KMS-11 (cell line): ENCODE measurements at regions not wholly inside any gene's neighbourhood (a gene's known extent, or its start where the extent isn't known, plus 50 kb on each side); places are given as distances from the start of the nearest gene placed in this dataset.

ENCODE experiments used
- H2AFZ ChIP-seq: fragments of 200-600 bp; sonication (generic); 2 replicates; pipeline ENCODE4 v1.6.1; 2016; ENCODE audit warnings: antibody characterized with exemption, mixed run types, low read depth
- H3K27ac ChIP-seq: fragments of 200-600 bp; sonication (generic); 2 replicates; pipeline ENCODE4 v1.6.1; 2016; ENCODE audit warnings: mild to moderate bottlenecking, mixed run types
- H3K27me3 ChIP-seq: fragments of 200-600 bp; sonication (generic); 2 replicates; pipeline ENCODE4 v1.6.1; 2017; ENCODE audit warnings: mild to moderate bottlenecking, low read depth, mixed run types, moderate library complexity; ENCODE audit not compliant: insufficient read depth
- H3K36me3 ChIP-seq: fragments of 200-600 bp; sonication (generic); 2 replicates; pipeline ENCODE4 v1.6.1; 2017; ENCODE audit warnings: mild to moderate bottlenecking, mixed run types; ENCODE audit not compliant: insufficient read depth
- H3K4me1 ChIP-seq: fragments of 200-600 bp; sonication (generic); 2 replicates; pipeline ENCODE4 v1.6.1; 2016; ENCODE audit warnings: mild to moderate bottlenecking, low read depth, mixed run types; ENCODE audit not compliant: poor library complexity, severe bottlenecking
- H3K4me2 ChIP-seq: fragments of 200-600 bp; sonication (generic); 2 replicates; pipeline ENCODE4 v1.7.0; 2016; ENCODE audit warnings: mild to moderate bottlenecking, mixed run types
- H3K4me3 ChIP-seq: fragments of 200-600 bp; sonication (generic); IDR thresholded peaks from 2 replicates; pipeline ENCODE4 v1.6.1; 2017; ENCODE audit warnings: low read depth, low read length, mixed read lengths; ENCODE audit not compliant: insufficient read depth
- H3K79me2 ChIP-seq: fragments of 200-600 bp; sonication (generic); 2 replicates; pipeline ENCODE4 v1.6.1; 2016; ENCODE audit warnings: low read depth, mixed run types; ENCODE audit not compliant: insufficient read depth
- H3K9ac ChIP-seq: fragments of 200-600 bp; sonication (generic); 2 replicates; pipeline ENCODE4 v1.6.1; 2016; ENCODE audit warnings: mild to moderate bottlenecking, mixed run types
- H4K20me1 ChIP-seq: fragments of 200-600 bp; sonication (generic); 2 replicates; pipeline ENCODE4 v1.6.1; 2016; ENCODE audit warnings: mild to moderate bottlenecking, mixed run types; ENCODE audit not compliant: insufficient read depth
- TF ChIP-seq, protein P1 (sequence below): fragments of 200-600 bp; sonication (generic); conservative IDR thresholded peaks from 2 replicates; pipeline ENCODE4 v1.6.1; 2017; ENCODE audit warnings: low read depth, mild to moderate bottlenecking, antibody characterized with exemption, low read length, moderate library complexity, mixed read lengths

DNA sequence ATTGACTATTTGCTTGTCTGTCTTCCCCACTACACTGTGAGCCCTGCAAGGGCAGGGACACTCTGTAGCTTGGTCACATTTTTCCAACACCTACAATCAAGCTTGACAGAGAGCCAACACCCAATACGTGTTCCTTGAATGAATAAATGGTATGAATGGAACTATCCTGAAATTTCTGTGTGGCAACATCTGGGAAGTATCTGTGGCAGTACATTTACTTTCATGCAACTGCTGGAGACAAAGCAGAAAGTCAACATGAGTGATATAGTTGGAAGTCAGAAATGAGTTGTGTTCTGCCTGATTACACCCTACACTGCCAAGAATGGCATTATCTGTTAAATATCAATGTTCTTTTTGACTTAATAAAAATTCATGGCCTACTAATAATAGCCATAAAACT lies 343.5 kb upstream of the F9 start:
- Histone ChIP-seq H3K4me1 (no peaks in the 10 kb centered on the region), H4K20me1 (no peaks in the 10 kb centered on the region), H2AFZ (no peak overlapping the region), H3K36me3 (no peaks in the 10 kb centered on the region), H3K27me3 (no peaks in the 10 kb centered on the region), H3K27ac (no peak overlapping the region), H3K79me2 (no peaks in the 10 kb centered on the region), H3K4me2 (no peak overlapping the region), H3K9ac (no peak overlapping the region), H3K4me3 (no peak overlapping the region)
- TF ChIP-seq, protein P1, sequence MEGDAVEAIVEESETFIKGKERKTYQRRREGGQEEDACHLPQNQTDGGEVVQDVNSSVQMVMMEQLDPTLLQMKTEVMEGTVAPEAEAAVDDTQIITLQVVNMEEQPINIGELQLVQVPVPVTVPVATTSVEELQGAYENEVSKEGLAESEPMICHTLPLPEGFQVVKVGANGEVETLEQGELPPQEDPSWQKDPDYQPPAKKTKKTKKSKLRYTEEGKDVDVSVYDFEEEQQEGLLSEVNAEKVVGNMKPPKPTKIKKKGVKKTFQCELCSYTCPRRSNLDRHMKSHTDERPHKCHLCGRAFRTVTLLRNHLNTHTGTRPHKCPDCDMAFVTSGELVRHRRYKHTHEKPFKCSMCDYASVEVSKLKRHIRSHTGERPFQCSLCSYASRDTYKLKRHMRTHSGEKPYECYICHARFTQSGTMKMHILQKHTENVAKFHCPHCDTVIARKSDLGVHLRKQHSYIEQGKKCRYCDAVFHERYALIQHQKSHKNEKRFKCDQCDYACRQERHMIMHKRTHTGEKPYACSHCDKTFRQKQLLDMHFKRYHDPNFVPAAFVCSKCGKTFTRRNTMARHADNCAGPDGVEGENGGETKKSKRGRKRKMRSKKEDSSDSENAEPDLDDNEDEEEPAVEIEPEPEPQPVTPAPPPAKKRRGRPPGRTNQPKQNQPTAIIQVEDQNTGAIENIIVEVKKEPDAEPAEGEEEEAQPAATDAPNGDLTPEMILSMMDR: no peak

DNA sequence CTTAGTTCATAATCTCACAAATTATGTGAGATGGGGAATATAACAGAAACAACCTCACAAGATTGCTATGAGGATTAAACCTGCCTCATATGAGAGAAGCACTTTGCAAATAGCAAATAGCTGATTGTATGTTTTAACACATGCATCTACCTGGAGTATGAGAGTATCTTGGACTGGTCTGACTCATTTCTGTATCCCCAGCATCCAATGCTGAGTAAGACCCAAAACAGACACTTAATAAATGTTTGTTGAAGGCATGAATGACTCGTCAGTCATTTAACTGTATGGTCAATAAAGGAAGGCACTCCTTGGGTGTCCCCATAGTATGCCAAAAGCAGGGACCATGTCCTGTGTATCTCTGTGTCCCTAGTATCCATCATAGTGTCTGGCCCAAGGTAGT lies 350.9 kb upstream of the F9 start:
- H3K9ac ChIP-seq: no peak overlapping the region
- H3K4me2 ChIP-seq: no peak overlapping the region
- TF ChIP-seq, protein P1: no peak
- no peaks in the 10 kb centered on the region for H3K36me3 ChIP-seq
- H3K27ac ChIP-seq: no peak overlapping the region
- H3K4me3 ChIP-seq: no peak overlapping the region
- no peaks in the 10 kb centered on the region for H3K79me2 ChIP-seq
- no peak overlapping the region for H2AFZ ChIP-seq
- H3K27me3 ChIP-seq: no peaks in the 10 kb centered on the region
- H4K20me1 ChIP-seq: no peaks in the 10 kb centered on the region
- no peaks in the 10 kb centered on the region for H3K4me1 ChIP-seq

DNA sequence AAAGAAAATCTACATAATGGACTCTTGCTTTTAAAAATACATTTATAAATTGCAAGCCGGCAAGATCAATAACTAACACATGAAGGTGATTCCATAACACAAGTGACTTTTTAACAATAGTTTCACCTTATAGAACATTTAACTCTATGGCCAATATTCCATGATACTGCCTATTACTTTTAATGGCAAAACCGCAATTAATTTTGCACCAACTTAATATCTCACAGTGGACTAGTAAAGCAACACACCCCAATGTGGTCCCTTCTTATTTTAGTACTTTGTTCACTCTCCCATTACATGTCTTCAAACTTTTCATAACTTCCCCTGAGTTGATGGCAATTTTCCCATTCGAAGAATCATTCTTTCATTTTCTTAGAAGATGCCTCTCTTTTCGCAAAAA lies 351.6 kb upstream of the F9 start:
- no peak overlapping the region for H3K27ac ChIP-seq

DNA sequence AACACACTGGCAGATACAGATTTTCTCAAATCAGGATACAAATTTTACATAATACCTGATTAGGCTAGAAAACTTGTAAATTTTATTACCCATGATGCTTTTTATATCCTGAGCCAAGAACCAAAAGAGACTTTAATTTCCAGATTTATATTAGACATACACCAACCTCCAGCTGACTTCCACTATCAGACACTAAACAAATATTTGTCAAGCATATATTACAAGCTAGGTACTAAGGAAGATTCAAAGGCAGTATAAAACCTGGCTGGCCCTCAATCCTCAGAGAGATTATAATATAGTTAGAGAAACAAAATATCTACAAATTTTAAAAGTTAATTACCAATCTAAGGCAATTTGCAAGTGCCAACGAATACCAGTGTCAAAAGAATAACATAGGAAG lies 357.8 kb upstream of the F9 start:
- H3K4me3 ChIP-seq: no peak overlapping the region
- no peak overlapping the region for H3K4me2 ChIP-seq

More for the DNA sequence above, 351.6 kb upstream of the F9 start:
- TF ChIP-seq, protein P1: no peak
- Histone ChIP-seq H3K27me3 (no peaks in the 10 kb centered on the region), H3K4me1 (no peaks in the 10 kb centered on the region), H3K36me3 (no peaks in the 10 kb centered on the region), H3K4me3 (no peak overlapping the region), H3K79me2 (no peaks in the 10 kb centered on the region), H4K20me1 (no peaks in the 10 kb centered on the region), H2AFZ (no peak overlapping the region), H3K9ac (no peak overlapping the region), H3K4me2 (no peak overlapping the region)

More for the DNA sequence above, 357.8 kb upstream of the F9 start:
- Histone ChIP-seq H3K27me3 (no peaks in the 10 kb centered on the region), H3K27ac (no peak overlapping the region), H3K4me1 (no peaks in the 10 kb centered on the region), H3K79me2 (no peaks in the 10 kb centered on the region), H2AFZ (no peak overlapping the region), H4K20me1 (no peaks in the 10 kb centered on the region), H3K36me3 (no peaks in the 10 kb centered on the region), H3K9ac (no peak overlapping the region)
- TF ChIP-seq, protein P1: no peak
